Spleen (tissue), 7 donors: ENCODE measurements at regions not wholly inside any gene's neighbourhood (a gene's known extent, or its start where the extent isn't known, plus 50 kb on each side); places are given as distances from the start of the nearest gene placed in this dataset.

Experiments
- POLR2A ChIP-seq, 3 donors: fragments of 450-650 bp; IDR thresholded peaks; one replicate each; pipeline ENCODE4 v1.5.1; 2017; ENCODE audit warnings: antibody characterized with exemption in 3 of 3, mild to moderate bottlenecking in 1 of 3
- POLR2AphosphoS5 ChIP-seq, 3 donors: sonication (generic); formaldehyde crosslinking; IDR thresholded peaks; one replicate each; pipeline ENCODE4 v1.5.1; 2017; ENCODE audit warnings: antibody characterized with exemption in 3 of 3
- TF ChIP-seq, protein P1 (sequence below), 11 experiments: fragments of 200-600 bp in 7 of 11; fragments of 450-650 bp in 4 of 11; sonication (generic) in 4 of 11; IDR thresholded peaks in 8 of 11; conservative IDR thresholded peaks in 3 of 11; 1 replicate in 7 of 11; 2 replicates in 4 of 11; pipeline versions ENCODE4 v1.4.0 to v1.8.0; 2016 to 2021; ENCODE audit warnings: antibody characterized with exemption in 11 of 11, inconsistent platforms in 4 of 11, mild to moderate bottlenecking in 1 of 11
- donor health status: DM: no; HTN: no; CAD: no; lungs with moderate emphysema.
- donor health status: DM: no; HTN: no; CAD: no.
- donor health status: DM: no; HTN: no; CAD: no.

DNA sequence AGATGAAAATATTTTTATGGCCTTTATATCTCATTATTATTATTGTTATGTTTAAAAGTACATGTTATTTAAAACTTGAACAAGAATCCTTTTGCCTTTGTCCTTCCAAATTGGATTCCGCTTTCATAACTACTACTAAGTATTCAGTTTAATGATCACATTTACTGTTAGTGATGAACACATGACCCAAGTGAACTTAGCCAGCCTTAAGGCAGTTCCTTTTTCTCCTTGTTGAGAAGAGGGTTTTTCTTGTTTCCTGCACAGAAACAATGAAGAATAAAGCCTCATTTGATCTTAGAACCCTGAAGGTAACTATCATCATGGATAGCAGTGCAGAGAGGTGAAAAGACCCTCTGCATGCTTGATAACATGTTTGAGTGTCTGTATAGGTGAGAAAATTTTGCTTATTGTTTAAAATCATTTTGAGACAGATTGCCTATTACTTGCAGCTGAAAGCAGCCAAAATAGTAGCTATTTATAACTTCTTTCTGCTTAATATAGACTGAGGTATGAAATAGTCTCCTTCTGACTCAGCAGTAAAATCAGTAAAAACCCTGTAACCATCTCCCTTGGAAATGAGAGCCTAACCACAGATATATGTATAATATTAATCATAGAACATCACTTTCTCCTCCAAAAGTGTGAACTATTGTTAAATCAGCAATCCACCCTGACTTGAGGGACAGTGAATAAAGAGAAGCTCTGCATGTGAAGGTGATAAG is 266.2 kb downstream of the SPATA31D1 start:
- TF ChIP-seq POLR2A (IDR thresholded peaks at IDR 0.05): no peak
- TF ChIP-seq, protein P1, sequence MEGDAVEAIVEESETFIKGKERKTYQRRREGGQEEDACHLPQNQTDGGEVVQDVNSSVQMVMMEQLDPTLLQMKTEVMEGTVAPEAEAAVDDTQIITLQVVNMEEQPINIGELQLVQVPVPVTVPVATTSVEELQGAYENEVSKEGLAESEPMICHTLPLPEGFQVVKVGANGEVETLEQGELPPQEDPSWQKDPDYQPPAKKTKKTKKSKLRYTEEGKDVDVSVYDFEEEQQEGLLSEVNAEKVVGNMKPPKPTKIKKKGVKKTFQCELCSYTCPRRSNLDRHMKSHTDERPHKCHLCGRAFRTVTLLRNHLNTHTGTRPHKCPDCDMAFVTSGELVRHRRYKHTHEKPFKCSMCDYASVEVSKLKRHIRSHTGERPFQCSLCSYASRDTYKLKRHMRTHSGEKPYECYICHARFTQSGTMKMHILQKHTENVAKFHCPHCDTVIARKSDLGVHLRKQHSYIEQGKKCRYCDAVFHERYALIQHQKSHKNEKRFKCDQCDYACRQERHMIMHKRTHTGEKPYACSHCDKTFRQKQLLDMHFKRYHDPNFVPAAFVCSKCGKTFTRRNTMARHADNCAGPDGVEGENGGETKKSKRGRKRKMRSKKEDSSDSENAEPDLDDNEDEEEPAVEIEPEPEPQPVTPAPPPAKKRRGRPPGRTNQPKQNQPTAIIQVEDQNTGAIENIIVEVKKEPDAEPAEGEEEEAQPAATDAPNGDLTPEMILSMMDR (IDR thresholded peaks at IDR 0.05 in 8 of 11, conservative IDR thresholded peaks at IDR 0.05 in 3 of 11): no peak
- no peak for TF ChIP-seq POLR2AphosphoS5 (IDR thresholded peaks at IDR 0.05)
